HFFc6 (cell line): ENCODE measurements at regions not wholly inside any gene's neighbourhood (a gene's known extent, or its start where the extent isn't known, plus 50 kb on each side); places are given as distances from the start of the nearest gene placed in this dataset.
A peak's percentile ranks its signal among the peaks of the same experiment; 100 is the strongest.

Source experiments
- DNase-seq: peaks from one replicate; pipeline ENCODE4 v3.0.0-alpha.2; 2018
- H3K27ac Mint-ChIP-seq: 2 replicates; pipeline ENCODE4 v1.8.0; 2020; ENCODE audit warnings: mild to moderate bottlenecking, mixed read lengths
- H3K27me3 Mint-ChIP-seq: 2 replicates; pipeline ENCODE4 v1.8.0; 2021; ENCODE audit warnings: mild to moderate bottlenecking, moderate library complexity, mixed read lengths; ENCODE audit not compliant: insufficient read depth
- H3K36me3 Mint-ChIP-seq: 2 replicates; pipeline ENCODE4 v1.8.0; 2021; ENCODE audit warnings: low read depth, mixed read lengths
- H3K4me1 Mint-ChIP-seq: 2 replicates; pipeline ENCODE4 v1.8.0; 2020; ENCODE audit warnings: low read depth, mixed read lengths
- H3K4me3 Mint-ChIP-seq: 2 replicates; pipeline ENCODE4 v1.8.0; 2020; ENCODE audit warnings: mild to moderate bottlenecking, moderate library complexity, mixed read lengths
- H3K9me3 Mint-ChIP-seq: 2 replicates; pipeline ENCODE4 v1.8.0; 2020; ENCODE audit warnings: mild to moderate bottlenecking, mixed read lengths
- TF ChIP-seq, protein P1 (sequence below): fragments of 200-600 bp; sonication (generic); IDR thresholded peaks from 2 replicates; pipeline ENCODE4 v1.5.0; 2021; ENCODE audit warnings: antibody characterized with exemption, mild to moderate bottlenecking

DNA sequence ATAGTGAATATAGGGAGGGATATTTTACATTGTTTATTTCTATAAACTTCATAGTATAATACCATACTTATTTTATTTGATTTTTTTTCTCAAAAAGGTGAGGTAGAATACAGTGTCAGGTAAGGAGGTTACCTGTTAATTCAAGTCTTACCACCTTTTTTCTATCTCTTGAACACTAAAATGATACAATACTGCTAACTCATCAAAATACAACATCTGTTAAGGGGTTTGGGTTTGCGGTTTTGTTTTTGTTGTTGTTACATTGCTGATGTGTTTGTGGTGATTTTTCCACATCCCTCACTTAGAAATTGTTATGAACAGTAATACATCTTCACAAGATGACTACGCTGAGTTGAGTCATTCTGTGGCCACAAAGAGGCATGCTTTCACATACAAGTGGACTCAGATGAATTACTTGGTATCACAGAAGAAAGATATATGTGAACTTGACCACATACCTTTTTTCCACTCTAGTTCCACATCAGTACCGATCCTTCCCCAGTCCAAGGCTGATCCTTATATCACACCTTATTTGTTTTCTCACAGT is 139.4 kb upstream of the ID4 start:
- Mint-ChIP-seq H3K9me3 (no peaks in the 10 kb centered on the region), H3K4me3 (no peak overlapping the region)
- TF ChIP-seq, protein P1, sequence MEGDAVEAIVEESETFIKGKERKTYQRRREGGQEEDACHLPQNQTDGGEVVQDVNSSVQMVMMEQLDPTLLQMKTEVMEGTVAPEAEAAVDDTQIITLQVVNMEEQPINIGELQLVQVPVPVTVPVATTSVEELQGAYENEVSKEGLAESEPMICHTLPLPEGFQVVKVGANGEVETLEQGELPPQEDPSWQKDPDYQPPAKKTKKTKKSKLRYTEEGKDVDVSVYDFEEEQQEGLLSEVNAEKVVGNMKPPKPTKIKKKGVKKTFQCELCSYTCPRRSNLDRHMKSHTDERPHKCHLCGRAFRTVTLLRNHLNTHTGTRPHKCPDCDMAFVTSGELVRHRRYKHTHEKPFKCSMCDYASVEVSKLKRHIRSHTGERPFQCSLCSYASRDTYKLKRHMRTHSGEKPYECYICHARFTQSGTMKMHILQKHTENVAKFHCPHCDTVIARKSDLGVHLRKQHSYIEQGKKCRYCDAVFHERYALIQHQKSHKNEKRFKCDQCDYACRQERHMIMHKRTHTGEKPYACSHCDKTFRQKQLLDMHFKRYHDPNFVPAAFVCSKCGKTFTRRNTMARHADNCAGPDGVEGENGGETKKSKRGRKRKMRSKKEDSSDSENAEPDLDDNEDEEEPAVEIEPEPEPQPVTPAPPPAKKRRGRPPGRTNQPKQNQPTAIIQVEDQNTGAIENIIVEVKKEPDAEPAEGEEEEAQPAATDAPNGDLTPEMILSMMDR: no peak

GRCh38 chr6:19699932-19700331 is 137.2 kb upstream of the ID4 start:
- Mint-ChIP-seq H3K27ac (no peak overlapping the region), H3K36me3 (no peaks in the 10 kb centered on the region), H3K9me3 (no peaks in the 10 kb centered on the region), H3K4me3 (no peak overlapping the region), H3K27me3 (peaks cover 3% of the 10 kb centered on the region), H3K4me1 (peaks cover 19% of the 10 kb centered on the region)
- no peak for DNase-seq
- TF ChIP-seq, protein P1: no peak

More for the DNA sequence above, 139.4 kb upstream of the ID4 start:
- Mint-ChIP-seq H3K27ac (no peak overlapping the region; the same call in 1 of the 2 replicates), H3K4me1 (peaks cover 15% of the 10 kb centered on the region), H3K36me3 (no peaks in the 10 kb centered on the region), H3K27me3 (peaks cover 3% of the 10 kb centered on the region)
- DNase-seq: peak; percentile 84

GRCh38 chr6:19705606-19706005 is 131.6 kb upstream of the ID4 start:
- Mint-ChIP-seq H3K27me3 (no peaks in the 10 kb centered on the region), H3K36me3 (no peaks in the 10 kb centered on the region), H3K27ac (no peak overlapping the region), H3K4me1 (peaks cover 15% of the 10 kb centered on the region), H3K9me3 (no peaks in the 10 kb centered on the region), H3K4me3 (no peak overlapping the region)
- TF ChIP-seq, protein P1: no peak
- DNase-seq: no peak

- Mint-ChIP-seq H3K27ac (no peak overlapping the region), H3K36me3 (no peaks in the 10 kb centered on the region), H3K4me3 (no peak overlapping the region), H3K27me3 (no peaks in the 10 kb centered on the region; the same call in 1 of the 2 replicates), H3K9me3 (no peaks in the 10 kb centered on the region), H3K4me1 (0 out of 2 replicates have a peak, but pooled peaks cover 4% of the 10 kb centered on the region)
- TF ChIP-seq, protein P1: no peak
- no peak for DNase-seq
Measured at GRCh38 chr6:19712012-19712688, 125.0 kb upstream of the ID4 start.

GRCh38 chr6:19712998-19713397 is 124.2 kb upstream of the ID4 start:
- Mint-ChIP-seq H3K27ac (no peak overlapping the region), H3K27me3 (no peaks in the 10 kb centered on the region; the same call in 1 of the 2 replicates), H3K4me1 (0 out of 2 replicates have a peak, but pooled peaks cover 4% of the 10 kb centered on the region), H3K36me3 (no peaks in the 10 kb centered on the region), H3K4me3 (no peak overlapping the region), H3K9me3 (no peaks in the 10 kb centered on the region)
- TF ChIP-seq, protein P1: no peak
- no peak for DNase-seq
